ENCODE measurements at regions not wholly inside any gene's neighbourhood (a gene's known extent, or its start where the extent isn't known, plus 50 kb on each side); places are given as distances from the start of the nearest gene placed in this dataset.

DNA sequence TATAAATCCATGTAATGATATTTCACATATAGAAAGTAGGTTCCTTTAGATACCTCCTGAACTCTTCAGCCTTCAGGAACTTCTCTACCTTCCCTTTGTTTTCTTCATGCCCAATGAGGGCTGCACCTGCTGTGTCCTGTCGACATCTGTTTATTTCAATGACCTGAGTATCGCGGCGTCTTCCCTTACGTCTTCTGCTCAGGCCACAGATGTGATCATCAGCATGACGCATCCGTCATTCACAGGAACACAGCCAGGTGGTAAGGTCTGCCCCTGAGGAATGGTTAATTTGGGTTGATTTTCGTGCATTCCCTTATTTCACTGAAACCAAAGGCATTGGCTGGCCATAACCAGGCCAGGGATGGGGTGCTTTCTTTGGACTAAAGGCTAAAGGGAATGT lies 217.1 kb downstream of the MED10 start:
- no peak for DNase-seq

DNA sequence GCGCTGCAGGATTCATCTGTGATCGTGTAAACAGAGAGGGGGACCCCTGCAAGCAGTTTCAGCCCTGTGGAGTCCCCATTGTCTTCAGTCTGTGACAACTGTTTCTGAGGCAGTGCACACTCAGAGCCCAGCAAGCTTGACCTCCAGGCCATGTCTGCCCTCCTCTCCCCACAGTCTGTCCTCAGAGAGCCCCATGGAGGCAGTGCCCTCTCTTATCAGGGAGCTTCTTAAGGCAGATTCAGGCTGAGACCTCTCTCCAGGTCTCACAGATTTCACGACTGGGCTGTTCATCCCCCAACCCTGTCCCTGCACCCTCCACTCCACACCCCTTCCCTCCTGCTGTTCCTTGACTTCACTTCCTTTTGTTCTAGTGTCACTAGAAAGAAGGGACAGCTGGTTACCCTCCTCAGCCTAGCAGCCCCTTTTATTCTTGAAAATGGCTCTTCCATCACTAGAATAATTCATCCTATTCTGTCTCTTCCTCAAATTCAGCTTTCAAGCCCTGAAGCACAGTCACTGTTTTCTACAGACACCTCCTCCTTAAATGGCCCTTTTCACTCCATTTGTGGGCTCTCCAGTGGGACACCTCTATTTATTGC lies 218.4 kb downstream of the MED10 start:
- DNase-seq, result no peak

DNA sequence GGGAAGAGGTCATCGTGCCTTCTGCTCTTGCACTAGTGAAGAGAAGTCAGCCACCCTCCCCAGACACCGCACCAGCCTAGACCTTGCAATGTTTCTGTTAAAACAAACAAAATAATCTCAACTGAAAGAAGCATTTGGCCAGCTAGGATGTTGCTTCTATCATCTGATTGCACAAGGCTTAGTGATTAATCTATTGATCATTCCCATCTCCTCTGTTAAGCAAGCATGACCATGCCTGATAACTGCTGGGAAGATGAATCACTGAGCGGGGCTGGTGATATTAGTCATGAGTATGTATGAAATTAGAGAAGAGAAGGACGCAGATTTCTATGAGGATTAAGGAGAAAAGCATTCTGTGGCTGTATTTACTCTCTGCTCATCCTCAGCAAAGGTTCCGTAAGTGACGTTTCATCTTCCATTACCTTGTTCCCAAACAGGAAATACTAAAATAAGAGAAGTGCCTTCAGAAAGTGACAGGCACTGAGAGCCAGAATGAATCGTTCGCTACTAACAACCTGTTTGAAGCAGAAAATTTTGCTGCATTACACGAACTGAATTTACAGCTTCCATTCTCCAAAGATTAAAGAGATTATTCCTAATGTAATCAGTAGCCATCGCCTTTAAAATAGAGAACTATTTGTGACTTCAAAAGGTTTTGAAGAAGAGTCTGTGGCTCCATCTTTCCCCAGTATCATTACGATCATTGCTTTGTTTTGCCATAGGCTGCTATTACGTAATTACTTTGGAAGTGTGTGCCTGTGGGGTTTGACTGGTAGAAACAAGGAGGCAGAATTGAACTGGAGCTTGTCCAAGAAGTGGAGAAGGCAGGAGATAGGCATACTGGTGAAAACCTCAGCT lies 219.1 kb downstream of the MED10 start:
- no peak for DNase-seq

- DNase-seq, result no peak
These were observed 224.1 kb downstream of the MED10 start for GRCh38 chr5:6154216-6154615.

- DNase-seq, result no peak
These were observed 232.1 kb downstream of the MED10 start for GRCh38 chr5:6146271-6146670.

- no peak for DNase-seq
These were observed 232.6 kb downstream of the MED10 start for GRCh38 chr5:6145616-6146237.

DNA sequence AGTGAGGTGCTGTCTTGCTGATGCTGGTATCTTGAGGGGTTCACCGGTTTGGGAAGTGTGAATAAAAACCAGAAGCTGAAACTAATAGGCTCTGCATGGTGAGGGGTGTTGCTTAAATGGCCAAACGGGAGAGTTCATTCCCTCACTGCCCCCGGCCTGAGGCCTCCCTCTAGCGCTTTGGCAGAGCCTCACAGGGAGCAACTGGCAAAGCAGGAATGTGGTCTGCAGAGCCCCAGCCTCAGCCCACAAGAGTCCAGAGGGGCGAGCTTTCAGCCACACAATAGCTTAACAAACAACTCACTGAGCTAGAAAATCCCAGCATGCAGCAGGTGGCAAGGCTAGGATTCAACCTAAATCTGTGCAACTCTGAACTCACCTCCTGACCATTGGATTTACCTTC lies 234.8 kb downstream of the MED10 start:
- no peak for DNase-seq

DNA sequence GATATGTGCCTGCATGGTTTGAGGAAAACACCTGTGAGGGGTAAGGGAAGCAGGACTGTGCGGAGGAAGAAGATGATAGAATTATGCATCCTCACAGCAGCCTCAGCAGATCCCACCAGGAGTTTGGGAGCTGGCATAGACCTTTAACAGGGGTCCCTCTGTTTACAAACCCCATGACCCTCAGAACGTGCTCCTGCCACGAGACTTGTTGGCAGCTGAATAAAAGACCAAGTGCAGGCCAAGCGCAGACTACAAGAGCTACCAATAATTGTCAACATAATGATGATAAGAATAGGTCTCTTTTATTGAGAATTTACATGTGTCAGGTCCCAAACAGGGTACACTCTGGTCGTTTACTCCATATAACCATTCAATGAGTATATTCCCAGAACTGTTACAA lies 236.0 kb downstream of the MED10 start:
- no peak for DNase-seq

GRCh38 chr5:6140219-6140618 lies 238.1 kb downstream of the MED10 start:
- no peak for DNase-seq

DNA sequence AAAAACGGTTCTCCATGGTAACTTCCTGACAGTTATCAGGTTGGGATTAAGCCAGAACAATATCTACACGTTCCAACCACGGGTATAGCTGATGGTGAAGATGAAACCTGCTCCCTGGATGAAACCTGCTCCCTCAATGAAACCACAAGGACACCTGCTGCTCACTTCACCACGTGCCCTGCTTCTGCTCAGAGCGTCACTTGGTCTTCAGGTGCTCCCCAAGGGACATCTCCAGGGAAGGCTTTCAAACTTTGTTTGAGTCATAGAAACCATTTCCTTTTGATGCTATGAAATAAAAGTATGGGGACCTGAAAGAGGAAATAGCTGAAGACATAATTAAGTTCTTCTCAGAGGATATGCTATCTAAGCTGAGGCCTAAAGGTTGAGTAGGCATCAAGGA lies 242.4 kb downstream of the MED10 start:
- no peak for DNase-seq

DNA sequence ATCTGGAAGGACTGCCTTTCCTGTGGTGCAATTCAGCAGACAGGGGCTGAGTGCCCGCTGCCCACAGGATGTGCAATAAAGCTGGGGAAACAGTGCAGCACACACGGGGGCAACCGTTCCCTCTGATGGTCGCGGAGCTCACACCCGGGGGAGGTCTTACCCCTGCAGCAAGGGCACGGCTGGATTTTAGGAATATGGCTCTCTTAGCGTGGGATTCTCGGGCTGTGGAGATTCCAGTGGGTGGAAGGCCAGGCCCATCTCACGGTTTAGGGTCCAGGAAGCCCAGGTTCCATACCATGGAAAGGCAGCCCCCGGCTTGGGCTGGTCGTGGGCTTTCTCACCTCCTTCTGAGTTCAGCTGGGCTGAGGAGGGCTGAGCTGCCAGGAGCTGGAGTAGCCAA lies 244.1 kb downstream of the MED10 start:
- DNase-seq, result no peak

DNA sequence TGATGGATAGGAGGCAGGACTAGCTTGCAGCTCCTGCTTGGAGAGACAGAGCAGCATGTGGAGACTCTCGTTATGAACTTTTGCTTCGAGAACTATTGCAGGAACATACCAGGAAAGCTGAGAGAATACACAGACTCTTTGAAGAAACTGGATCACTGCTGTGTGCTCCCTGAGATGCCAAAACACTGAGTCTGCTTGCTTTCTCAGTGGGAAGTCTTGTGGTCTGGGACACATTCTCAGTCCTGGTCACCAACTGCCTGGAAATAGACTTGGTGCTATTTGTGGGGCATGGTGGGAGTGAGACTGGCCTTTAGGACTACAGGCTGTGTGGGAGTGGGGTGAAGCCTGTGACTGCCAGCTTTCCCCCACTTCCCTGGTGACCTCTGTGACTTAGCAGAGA lies 252.6 kb downstream of the MED10 start:
- DNase-seq, result no peak

GRCh38 chr5:6118691-6119090 lies 259.7 kb downstream of the MED10 start:
- DNase-seq, result no peak

DNA sequence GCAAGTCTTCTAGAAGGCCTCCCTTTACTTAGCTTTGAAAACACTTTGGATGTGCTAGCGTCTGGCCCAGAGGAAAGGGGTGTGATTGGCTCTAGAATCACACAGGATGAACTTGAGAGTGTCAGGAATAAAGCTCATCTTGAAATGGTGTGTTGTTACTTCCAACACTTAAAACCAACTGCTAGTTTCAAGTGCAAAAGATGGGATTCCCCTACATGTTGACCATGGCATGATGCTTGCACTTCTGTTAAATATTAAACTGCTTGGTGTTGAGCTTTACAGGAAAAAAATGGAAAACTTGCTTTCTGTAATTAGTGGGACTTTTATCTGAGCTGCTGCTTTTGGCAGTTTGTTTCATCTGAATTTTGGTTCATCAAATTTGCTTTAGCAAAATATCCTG lies 261.1 kb downstream of the MED10 start:
- no peak for DNase-seq

DNA sequence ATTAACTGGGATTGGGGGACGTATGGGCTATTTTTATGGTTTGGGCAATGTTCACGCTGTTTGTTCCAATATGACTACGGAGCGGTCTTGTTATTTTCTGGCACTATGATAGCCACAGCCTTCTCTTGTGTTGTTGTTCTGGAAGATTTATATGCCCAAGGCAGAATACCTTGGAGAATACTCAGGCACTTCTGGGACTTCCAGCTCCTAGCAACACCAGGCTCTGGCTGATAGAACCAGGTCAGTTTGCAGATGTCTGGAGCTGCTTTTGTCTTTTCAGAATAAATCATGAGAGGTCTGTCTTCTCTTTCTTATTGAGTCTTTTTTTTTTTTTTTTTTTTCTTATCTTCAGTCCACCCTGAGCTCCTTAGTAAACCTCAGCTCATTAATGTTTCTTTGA lies 262.5 kb downstream of the MED10 start:
- no peak for DNase-seq

DNA sequence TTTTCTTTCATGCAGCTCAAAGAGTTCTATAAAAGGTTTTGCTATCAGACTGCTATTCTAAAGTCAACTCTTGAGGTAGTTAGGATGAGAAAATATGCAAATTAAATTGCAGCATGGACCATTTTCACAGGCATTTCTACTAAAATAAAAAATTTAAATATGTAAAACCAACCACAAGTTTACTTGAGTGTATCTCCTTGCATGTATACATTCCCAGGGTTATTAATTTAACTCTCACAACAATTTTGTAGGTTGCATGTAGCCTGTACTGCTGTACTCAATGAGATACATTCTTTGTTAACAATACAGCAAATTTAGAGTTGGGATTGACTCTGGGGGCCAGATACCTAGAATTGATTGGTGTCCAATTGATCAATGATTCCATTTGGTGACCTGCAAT lies 265.8 kb downstream of the MED10 start:
- DNase-seq, result no peak

GRCh38 chr5:6112125-6112524 lies 266.2 kb downstream of the MED10 start:
- DNase-seq, result no peak

GRCh38 chr5:6111131-6111530 lies 267.2 kb downstream of the MED10 start:
- no peak for DNase-seq

DNA sequence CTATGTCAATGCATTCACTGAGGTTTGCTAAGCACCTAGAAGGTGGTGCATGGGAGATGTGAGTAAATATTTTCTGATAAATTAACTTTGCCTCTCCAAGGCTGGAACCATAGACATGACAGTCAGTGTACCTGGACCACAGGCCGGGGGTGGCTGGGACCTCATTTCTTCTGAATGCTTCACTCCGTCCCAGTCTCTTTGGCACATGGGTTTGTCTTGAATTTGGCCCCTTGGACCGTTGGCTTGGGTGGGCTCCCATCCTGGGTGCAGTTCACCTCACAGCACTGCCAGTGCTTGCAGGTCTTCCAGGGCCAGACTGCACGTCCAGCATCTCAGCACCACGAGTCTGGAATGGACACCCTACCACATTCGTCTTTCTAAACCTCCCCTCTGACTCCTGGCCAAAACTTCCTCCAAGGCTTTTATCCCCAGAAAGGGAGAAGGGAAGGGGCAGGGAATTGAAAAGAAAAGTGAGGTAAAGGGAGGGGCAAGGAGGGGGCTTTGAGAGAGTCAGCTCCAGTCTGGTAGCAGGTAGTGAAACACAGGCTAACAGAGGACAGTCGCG lies 267.8 kb downstream of the MED10 start:
- no peak for DNase-seq

DNA sequence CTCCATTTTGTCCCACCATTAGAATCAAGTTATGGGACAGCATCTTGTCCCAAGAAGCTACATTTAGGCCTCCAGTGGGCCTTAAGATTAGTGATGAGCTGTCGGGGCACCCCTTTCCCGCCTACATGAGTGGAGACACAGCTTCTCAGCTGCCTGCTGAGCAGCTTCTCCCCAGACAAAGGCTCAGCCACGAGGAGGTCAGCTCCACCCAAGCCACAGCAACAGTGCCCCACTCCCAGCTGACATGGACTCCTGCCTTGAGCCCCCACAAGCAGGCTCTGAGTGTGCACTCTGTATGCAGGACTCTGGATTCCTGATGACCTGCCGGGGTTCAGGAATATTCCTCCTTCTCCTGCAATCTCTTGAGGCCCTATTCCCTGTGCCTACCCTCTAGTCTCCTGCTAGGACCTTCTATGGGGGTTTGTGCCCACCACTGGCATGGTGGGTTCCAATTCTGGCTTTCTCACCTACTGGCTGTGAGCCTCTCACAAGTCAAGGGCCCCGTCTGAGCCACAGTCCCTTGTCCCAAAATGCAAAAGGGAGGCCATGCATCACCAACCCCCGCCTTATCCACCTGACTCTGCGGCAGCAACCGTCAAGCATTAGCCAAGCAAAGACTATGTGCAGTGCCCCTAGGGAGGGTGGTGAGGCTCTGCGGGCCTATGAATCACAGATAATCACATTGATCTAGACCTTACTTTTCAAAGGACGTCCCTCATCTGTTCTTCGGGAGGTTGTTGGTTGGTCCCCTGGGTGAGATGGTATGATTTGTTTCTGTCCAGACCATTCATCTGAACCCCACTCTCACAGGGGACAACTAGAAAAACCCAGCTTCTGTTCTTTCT lies 269.1 kb downstream of the MED10 start:
- no peak for DNase-seq

DNA sequence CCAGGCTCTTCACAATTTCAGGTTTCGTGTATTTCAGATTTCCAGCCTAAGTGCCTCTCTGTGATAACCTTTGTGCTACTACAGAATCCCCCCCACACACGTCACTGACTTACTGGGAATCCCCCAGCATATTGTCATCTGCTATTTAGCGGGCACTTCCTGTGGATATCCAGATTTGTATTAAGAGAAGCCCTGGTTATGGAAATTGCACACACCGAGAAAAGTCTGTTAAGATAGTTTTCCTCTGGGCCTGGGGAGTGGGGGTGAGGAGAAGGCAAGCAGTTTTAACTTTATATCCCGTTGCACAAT lies 269.9 kb downstream of the MED10 start:
- no peak for DNase-seq

DNA sequence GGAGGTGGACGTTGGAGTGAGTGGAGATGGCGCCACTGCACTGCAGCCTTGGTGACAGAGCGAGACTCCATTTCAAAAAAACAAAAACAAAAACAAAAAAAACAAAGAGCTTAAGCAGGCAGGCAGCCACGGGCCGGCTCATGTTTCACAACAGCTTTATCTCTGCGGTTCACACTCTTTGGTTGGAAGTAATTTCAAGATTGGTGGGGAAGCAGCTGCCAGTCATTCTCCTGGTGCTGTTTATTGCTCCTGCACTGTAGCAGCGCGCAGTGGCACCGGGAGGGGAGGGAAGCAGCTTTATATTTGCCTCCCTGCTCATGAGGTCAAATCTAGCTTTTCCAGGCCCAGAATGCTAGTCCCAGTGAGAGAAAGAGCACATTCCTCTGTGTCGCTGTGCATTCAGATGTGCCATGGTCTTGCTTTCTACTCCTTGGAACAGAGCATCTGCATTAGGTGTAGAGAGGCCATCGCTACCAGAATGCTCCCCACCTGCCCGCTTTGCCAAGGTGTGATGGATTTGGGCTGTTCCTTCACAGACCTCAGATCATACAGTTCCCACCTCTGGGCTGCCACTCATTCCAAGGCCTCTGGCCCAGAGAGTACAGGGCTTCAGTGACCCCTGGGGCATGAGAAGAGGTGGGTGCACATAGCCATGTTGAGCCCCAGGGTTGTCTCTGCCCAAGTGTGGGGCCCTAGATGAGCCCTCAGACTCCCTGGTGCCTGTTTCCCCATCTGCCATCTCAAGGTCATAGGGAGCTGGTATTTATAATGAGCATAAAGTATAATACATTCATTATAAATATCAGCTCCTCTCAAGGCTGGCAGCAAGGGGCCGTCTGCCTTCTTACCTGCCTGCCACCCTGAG lies 270.4 kb downstream of the MED10 start:
- DNase-seq, result no peak

Data from Kasumi-1 (cell line).